ENCODE measurements at regions not wholly inside any gene's neighbourhood (a gene's known extent, or its start where the extent isn't known, plus 50 kb on each side); places are given as distances from the start of the nearest gene placed in this dataset.

GRCh38 chr5:103356350-103357091, 98.0 kb downstream of the MACIR start:
- POLR2A ChIA-PET (ENCODE audit: low non-redundant PET): no interaction called here
- no peak overlapping the region for H3K27ac ChIP-seq
- TF ChIP-seq CTCF (conservative IDR thresholded peaks at IDR 0.05; ENCODE audit: low read depth): no peak
- DNase-seq (ENCODE audit: low spot score): no peak
- CTCF ChIA-PET: interaction anchor here (0.6 kb wide), 1 partner anchor 10 kb away, joined by 3 read pairs; no protein-coding TSS in a partner anchor

GRCh38 chr5:103355579-103355978, 97.0 kb downstream of the MACIR start:
- ChIA-PET CTCF (interaction anchor here (1.1 kb wide), 1 partner anchor 13 kb away, joined by 3 read pairs; no protein-coding TSS in a partner anchor), POLR2A (ENCODE audit: low non-redundant PET) (no interaction called here)
- no peak for TF ChIP-seq CTCF (conservative IDR thresholded peaks at IDR 0.05; ENCODE audit: low read depth)
- DNase-seq (ENCODE audit: low spot score): no peak
- H3K27ac ChIP-seq: no peak overlapping the region

- no peak overlapping the region for H3K27ac ChIP-seq
- ChIA-PET CTCF (no interaction called here), POLR2A (ENCODE audit: low non-redundant PET) (no interaction called here)
- TF ChIP-seq CTCF (conservative IDR thresholded peaks at IDR 0.05; ENCODE audit: low read depth): no peak
- no peak for DNase-seq (ENCODE audit: low spot score)
These were observed 95.9 kb downstream of the MACIR start for GRCh38 chr5:103354446-103354845.

- no peak for DNase-seq (ENCODE audit: low spot score)
- ChIA-PET CTCF (interaction anchor here (0.6 kb wide), 1 partner anchor 1964 kb away, joined by 3 read pairs; no protein-coding TSS in a partner anchor), POLR2A (ENCODE audit: low non-redundant PET) (no interaction called here)
- no peak for TF ChIP-seq CTCF (conservative IDR thresholded peaks at IDR 0.05; ENCODE audit: low read depth)
- no peak overlapping the region for H3K27ac ChIP-seq
These were observed 95.0 kb downstream of the MACIR start for GRCh38 chr5:103353581-103353980.

- CTCF ChIA-PET: no interaction called here
- TF ChIP-seq CTCF (conservative IDR thresholded peaks at IDR 0.05; ENCODE audit: low read depth): no peak
These were observed 89.3 kb downstream of the MACIR start for GRCh38 chr5:103347716-103348423.

GRCh38 chr5:103346162-103346748, 87.7 kb downstream of the MACIR start:
- H3K27ac ChIP-seq: no peak overlapping the region
- DNase-seq (ENCODE audit: low spot score): no peak
- TF ChIP-seq CTCF (conservative IDR thresholded peaks at IDR 0.05; ENCODE audit: low read depth): no peak
- ChIA-PET POLR2A (ENCODE audit: low non-redundant PET) (no interaction called here), CTCF (interaction anchor here (0.7 kb wide), 1 partner anchor 10 kb away, joined by 3 read pairs; no protein-coding TSS in a partner anchor)

More at GRCh38 chr5:103347716-103348423, 89.3 kb downstream of the MACIR start:
- no peak for DNase-seq (ENCODE audit: low spot score)
- no peak overlapping the region for H3K27ac ChIP-seq
- POLR2A ChIA-PET (ENCODE audit: low non-redundant PET): no interaction called here

All from RWPE1 (cell line).